ENCODE measurements at regions not wholly inside any gene's neighbourhood (a gene's known extent, or its start where the extent isn't known, plus 50 kb on each side); places are given as distances from the start of the nearest gene placed in this dataset.

- TF ChIP-seq CTCF (IDR thresholded peaks at IDR 0.05; ENCODE audit: poor library complexity) (no peak), EZH2phosphoT487 (IDR thresholded peaks at IDR 0.05; ENCODE audit: low read depth, severe bottlenecking, unreplicated experiment) (no peak)
Measured at GRCh38 chr2:118470297-118470696, 377.2 kb downstream of the EN1 start.

Data from hepatocyte (in vitro differentiated cells).